ENCODE measurements at regions not wholly inside any gene's neighbourhood (a gene's known extent, or its start where the extent isn't known, plus 50 kb on each side); places are given as distances from the start of the nearest gene placed in this dataset.

- TF ChIP-seq POLR2A (IDR thresholded peaks at IDR 0.05; ENCODE audit: low read depth, low read length), result no peak
- TF ChIP-seq, protein P1, sequence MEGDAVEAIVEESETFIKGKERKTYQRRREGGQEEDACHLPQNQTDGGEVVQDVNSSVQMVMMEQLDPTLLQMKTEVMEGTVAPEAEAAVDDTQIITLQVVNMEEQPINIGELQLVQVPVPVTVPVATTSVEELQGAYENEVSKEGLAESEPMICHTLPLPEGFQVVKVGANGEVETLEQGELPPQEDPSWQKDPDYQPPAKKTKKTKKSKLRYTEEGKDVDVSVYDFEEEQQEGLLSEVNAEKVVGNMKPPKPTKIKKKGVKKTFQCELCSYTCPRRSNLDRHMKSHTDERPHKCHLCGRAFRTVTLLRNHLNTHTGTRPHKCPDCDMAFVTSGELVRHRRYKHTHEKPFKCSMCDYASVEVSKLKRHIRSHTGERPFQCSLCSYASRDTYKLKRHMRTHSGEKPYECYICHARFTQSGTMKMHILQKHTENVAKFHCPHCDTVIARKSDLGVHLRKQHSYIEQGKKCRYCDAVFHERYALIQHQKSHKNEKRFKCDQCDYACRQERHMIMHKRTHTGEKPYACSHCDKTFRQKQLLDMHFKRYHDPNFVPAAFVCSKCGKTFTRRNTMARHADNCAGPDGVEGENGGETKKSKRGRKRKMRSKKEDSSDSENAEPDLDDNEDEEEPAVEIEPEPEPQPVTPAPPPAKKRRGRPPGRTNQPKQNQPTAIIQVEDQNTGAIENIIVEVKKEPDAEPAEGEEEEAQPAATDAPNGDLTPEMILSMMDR (IDR thresholded peaks at IDR 0.05; ENCODE audit: extremely low read depth in 1 of 2, insufficient read depth in 1 of 2, low read depth in 1 of 2, low read length in 2 of 2), result no peak
- no peak for TF ChIP-seq POLR2AphosphoS5 (IDR thresholded peaks at IDR 0.05; ENCODE audit: insufficient read depth, low read depth, low read length)
Measured at GRCh38 chr13:82758044-82758443, 1124.2 kb downstream of the SLITRK1 start.

All from endothelial cell of umbilical vein (primary cell).